Prostate gland (tissue), 2 donors: ENCODE measurements at regions not wholly inside any gene's neighbourhood (a gene's known extent, or its start where the extent isn't known, plus 50 kb on each side); places are given as distances from the start of the nearest gene placed in this dataset.

ENCODE experiments used
- DNase-seq: peaks from one replicate; pipeline ENCODE4 v3.0.0-alpha.2; 2019; ENCODE audit warnings: low spot score
- H3K27ac ChIP-seq, 2 donors: fragments of 200-600 bp; sonication (generic); 2 replicates each; pipeline ENCODE4 v1.5.1; 2017 to 2019
- H3K27me3 ChIP-seq: fragments of 200-600 bp; sonication (generic); replicated peaks from 2 replicates; pipeline ENCODE4 v1.5.1; 2019; ENCODE audit not compliant: insufficient read depth
- H3K36me3 ChIP-seq, 2 donors: fragments of 200-600 bp; sonication (generic); 1 replicate in 1 of 2; 2 replicates in 1 of 2; pipeline versions ENCODE4 v1.5.1 to v1.8.1; 2017 to 2019
- H3K4me1 ChIP-seq: fragments of 200-600 bp; sonication (generic); replicated peaks from 2 replicates; pipeline ENCODE4 v1.5.1; 2019
- H3K4me3 ChIP-seq, 2 donors: fragments of 200-600 bp; sonication (generic); 2 replicates each; pipeline ENCODE4 v1.5.1; 2017 to 2019
- H3K9me3 ChIP-seq: fragments of 200-600 bp; sonication (generic); 2 replicates; pipeline ENCODE4 v1.5.1; 2017
- CTCF ChIP-seq, 4 experiments: fragments of 200-600 bp in 2 of 4; fragments of 450-650 bp in 2 of 4; sonication (generic) in 2 of 4; IDR thresholded peaks; 1 replicate in 3 of 4; 2 replicates in 1 of 4; pipeline ENCODE4 v1.5.1; 2016 to 2019; ENCODE audit warnings: antibody characterized with exemption in 4 of 4, mild to moderate bottlenecking in 2 of 4, moderate library complexity in 2 of 4
- POLR2A ChIP-seq: fragments of 450-650 bp; IDR thresholded peaks from one replicate; pipeline ENCODE4 v1.6.1; 2016; ENCODE audit warnings: antibody characterized with exemption, mild to moderate bottlenecking
- POLR2AphosphoS5 ChIP-seq: sonication (generic); formaldehyde crosslinking; IDR thresholded peaks from one replicate; pipeline ENCODE4 v1.6.1; 2017; ENCODE audit warnings: antibody characterized with exemption
- WGBS: methylation state at CpG from one replicate; pipeline ENCODE4 v1.1.5; 2018; 5-methylcytosine and 5-hydroxymethylcytosine counted together
- intact Hi-C: fragments of 100-400 bp; cut with DNase I; formaldehyde crosslinking; loops from one replicate; pipeline ENCODE4 v1.14.2; 2022

DNA sequence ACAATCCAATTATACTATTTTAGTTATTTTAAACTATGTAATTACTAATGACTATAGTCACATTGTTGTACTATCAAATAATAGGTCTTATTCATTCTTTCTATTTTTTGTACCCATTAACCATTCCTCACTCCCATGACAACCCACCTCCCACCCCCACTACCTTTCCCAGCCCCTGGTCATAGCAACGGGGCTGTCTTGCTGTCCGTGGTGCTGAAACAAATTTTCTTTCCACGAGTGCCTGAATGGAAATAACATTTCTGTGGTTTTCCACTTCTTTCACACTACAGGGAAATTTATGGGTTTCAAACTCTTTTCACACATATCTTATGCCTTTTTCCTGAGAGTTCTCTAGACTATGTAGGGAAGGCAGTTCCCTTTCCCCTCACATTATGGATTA is 326.6 kb downstream of the PHKB start:
- no peak for DNase-seq
- 19% methylated on average over 3 of the region's 3 CpGs for WGBS

GRCh38 chr16:47781673-47782072 is 320.5 kb downstream of the PHKB start:
- Histone ChIP-seq H3K4me1 (no peaks in the 10 kb centered on the region), H3K27ac (no peak overlapping the region), H3K9me3 (no peaks in the 10 kb centered on the region), H3K36me3 (no peaks in the 10 kb centered on the region), H3K27me3 (no peaks in the 10 kb centered on the region), H3K4me3 (no peak overlapping the region)
- TF ChIP-seq POLR2AphosphoS5 (no peak), CTCF (IDR thresholded peaks at IDR 0.05) (no peak), POLR2A (no peak)
- WGBS = 80% methylated on average over 5 of the region's 5 CpGs
- no peak for DNase-seq
- intact Hi-C loops = no loop called here

More for the DNA sequence above, 326.6 kb downstream of the PHKB start:
- Histone ChIP-seq H3K4me3 (no peak overlapping the region), H3K27me3 (no peaks in the 10 kb centered on the region), H3K9me3 (no peaks in the 10 kb centered on the region), H3K4me1 (no peaks in the 10 kb centered on the region), H3K36me3 (no peaks in the 10 kb centered on the region), H3K27ac (no peak overlapping the region)
- no peak for TF ChIP-seq CTCF (IDR thresholded peaks at IDR 0.05)
- no peak for TF ChIP-seq POLR2A
- no peak for TF ChIP-seq POLR2AphosphoS5
- intact Hi-C loops = no loop called here

GRCh38 chr16:47780213-47780875 is 319.2 kb downstream of the PHKB start:
- Histone ChIP-seq H3K27ac (no peak overlapping the region), H3K36me3 (no peaks in the 10 kb centered on the region), H3K4me1 (no peaks in the 10 kb centered on the region), H3K9me3 (no peaks in the 10 kb centered on the region), H3K27me3 (no peaks in the 10 kb centered on the region), H3K4me3 (no peak overlapping the region)
- TF ChIP-seq POLR2AphosphoS5 = no peak
- TF ChIP-seq CTCF (IDR thresholded peaks at IDR 0.05) = no peak
- no peak for TF ChIP-seq POLR2A
- DNase-seq = no peak
- intact Hi-C loops = no loop called here
- WGBS = 65% methylated on average over 8 of the region's 8 CpGs

DNA sequence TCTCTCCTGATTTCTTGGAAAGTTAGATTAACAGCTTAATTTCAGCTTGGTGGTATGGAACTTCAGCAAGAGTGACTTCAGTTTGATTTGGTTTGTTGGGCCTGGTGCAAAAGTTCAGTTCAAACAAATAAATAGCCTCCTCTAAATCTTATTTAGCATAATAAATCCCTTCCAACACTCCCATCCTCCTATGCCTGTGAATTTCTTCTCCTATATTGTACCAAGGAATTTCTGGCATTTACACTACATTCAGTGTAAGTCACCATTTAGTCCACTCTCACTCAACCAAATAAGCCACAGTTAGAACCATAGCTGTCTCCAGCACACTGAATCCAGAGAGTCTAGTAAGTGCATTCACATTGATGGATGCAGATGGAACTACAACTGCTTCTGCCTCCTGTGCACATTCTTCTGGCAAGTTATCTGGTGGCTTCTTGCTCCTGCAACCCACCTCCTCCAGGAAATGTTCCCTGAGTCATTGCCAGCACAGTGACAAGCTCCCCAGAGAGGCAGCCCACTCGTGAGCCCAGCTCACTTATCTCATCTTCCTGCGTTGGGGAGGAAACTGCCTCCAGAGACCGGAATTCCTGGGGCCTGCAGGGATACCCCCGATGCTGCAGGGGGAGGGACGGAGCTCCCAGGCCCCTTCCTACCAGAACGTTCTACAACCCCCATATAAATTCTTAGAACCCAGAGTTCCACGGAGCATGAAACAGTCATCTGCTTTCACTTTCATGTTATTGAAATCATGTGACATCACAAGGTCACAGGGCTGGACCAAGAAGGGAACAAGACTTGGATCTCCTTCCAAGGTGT is 318.3 kb downstream of the PHKB start:
- Histone ChIP-seq H3K9me3 (no peaks in the 10 kb centered on the region), H3K4me3 (no peak overlapping the region), H3K27me3 (no peaks in the 10 kb centered on the region), H3K27ac (no peak overlapping the region), H3K4me1 (no peaks in the 10 kb centered on the region), H3K36me3 (no peaks in the 10 kb centered on the region)
- intact Hi-C loops = no loop called here
- TF ChIP-seq POLR2A = no peak
- no peak for TF ChIP-seq CTCF (IDR thresholded peaks at IDR 0.05)
- no peak for TF ChIP-seq POLR2AphosphoS5
- DNase-seq = no peak
- 53% methylated on average over 7 of the region's 7 CpGs for WGBS
